Activated CD4-positive, alpha-beta T cell treated with anti-CD3 and anti-CD28 coated beads for 36 hours (primary cell): ENCODE measurements at regions not wholly inside any gene's neighbourhood (a gene's known extent, or its start where the extent isn't known, plus 50 kb on each side); places are given as distances from the start of the nearest gene placed in this dataset.

Experiments used
- ATAC-seq: fragments of 200-7000 bp; cut with Tn5 transposase; one replicate; pipeline ENCODE4 v1.10.0; 2021; ENCODE audit warnings: mild to moderate bottlenecking, moderate library complexity
- CTCF ChIA-PET: fragments of 350-600 bp; sonication (Branson Sonifier 250); formaldehyde crosslinking; loops from one replicate; lab custom pipeline; 2021; ENCODE audit warnings: antibody characterized with exemption; lab: Charles Lee
- POLR2A ChIA-PET: fragments of 350-600 bp; sonication (Branson Sonifier 250); formaldehyde crosslinking; loops from one replicate; lab custom pipeline; 2021; ENCODE audit warnings: antibody characterized with exemption, inconsistent platforms; lab: Charles Lee
- DNase-seq: peaks from one replicate; pipeline ENCODE4 v3.0.0-alpha.2; 2020
- H3K27ac Mint-ChIP-seq: one replicate; pipeline ENCODE4 v1.8.0; 2021; ENCODE audit warnings: mixed read lengths
- H3K27me3 Mint-ChIP-seq: one replicate; pipeline ENCODE4 v1.8.0; 2021; ENCODE audit warnings: mixed read lengths
- H3K36me3 Mint-ChIP-seq: one replicate; pipeline ENCODE4 v1.8.0; 2021; ENCODE audit warnings: low read depth, mixed read lengths
- H3K4me1 Mint-ChIP-seq: one replicate; pipeline ENCODE4 v1.8.0; 2021; ENCODE audit warnings: mixed read lengths
- H3K4me3 Mint-ChIP-seq: one replicate; pipeline ENCODE4 v1.8.0; 2021; ENCODE audit warnings: mild to moderate bottlenecking, moderate library complexity, mixed read lengths
- H3K9me3 Mint-ChIP-seq: one replicate; pipeline ENCODE4 v1.8.0; 2021; ENCODE audit warnings: low read depth, mixed read lengths
- intact Hi-C, 2 experiments: fragments of 100-400 bp; cut with DNase I in 1 of 2; cut with micrococcal nuclease in 1 of 2; formaldehyde crosslinking; loops; one replicate each; pipeline versions ENCODE4 v1.14.2 to v1.15.1; 2022 to 2024; cut with DNase I, micrococcal nuclease

- Mint-ChIP-seq H3K27ac (no peak overlapping the region), H3K4me3 (no peak overlapping the region), H3K4me1 (peaks cover 37% of the 10 kb centered on the region), H3K9me3 (peaks cover 12% of the 10 kb centered on the region), H3K27me3 (peaks cover 4% of the 10 kb centered on the region), H3K36me3 (peaks cover 4% of the 10 kb centered on the region)
- CTCF ChIA-PET, result interaction anchor here (0.7 to 3.4 kb wide), 5 partner anchors 12 to 266 kb away, joined by 3 to 22 read pairs (median 4); no protein-coding TSS in a partner anchor
- POLR2A ChIA-PET, result no interaction called here
- intact Hi-C loops, result no loop called here
- DNase-seq (no peak), ATAC-seq (no peak)
Measured at GRCh38 chr12:94032368-94032767, 116.0 kb upstream of the PLXNC1 start.

- CTCF ChIA-PET, result interaction anchor here (0.7 to 3.4 kb wide), 2 partner anchors 14 to 68 kb away, joined by 3 to 22 read pairs; no protein-coding TSS in a partner anchor
- Mint-ChIP-seq H3K9me3 (peaks cover 11% of the 10 kb centered on the region), H3K4me1 (peaks cover 37% of the 10 kb centered on the region), H3K27ac (peak overlapping the region; percentile 45), H3K27me3 (peaks cover 4% of the 10 kb centered on the region), H3K4me3 (no peak overlapping the region), H3K36me3 (peaks cover 4% of the 10 kb centered on the region)
- intact Hi-C loops, result no loop called here
- POLR2A ChIA-PET, result no interaction called here
- peak; percentile 66 for ATAC-seq
- DNase-seq, result no peak
Measured at GRCh38 chr12:94033101-94033500, 115.3 kb upstream of the PLXNC1 start.

GRCh38 chr12:94033784-94034183, 114.6 kb upstream of the PLXNC1 start:
- H3K9me3 Mint-ChIP-seq, result peaks cover 11% of the 10 kb centered on the region
- H3K4me1 Mint-ChIP-seq, result peaks cover 37% of the 10 kb centered on the region
- DNase-seq, result no peak
- POLR2A ChIA-PET, result no interaction called here
- intact Hi-C loops, result no loop called here
- H3K27me3 Mint-ChIP-seq, result peaks cover 4% of the 10 kb centered on the region
- H3K27ac Mint-ChIP-seq, result no peak overlapping the region
- CTCF ChIA-PET, result interaction anchor here (3.4 kb wide), 1 partner anchor 68 kb away, joined by 22 read pairs; no protein-coding TSS in a partner anchor
- ATAC-seq, result no peak
- H3K36me3 Mint-ChIP-seq, result peaks cover 4% of the 10 kb centered on the region
- H3K4me3 Mint-ChIP-seq, result no peak overlapping the region

GRCh38 chr12:94037444-94037843, 110.9 kb upstream of the PLXNC1 start:
- CTCF ChIA-PET, result interaction anchor here (1.0 to 1.2 kb wide), 2 partner anchors 9 to 46 kb away, joined by 3 to 4 read pairs; no protein-coding TSS in a partner anchor
- no peaks in the 10 kb centered on the region for H3K27me3 Mint-ChIP-seq
- POLR2A ChIA-PET, result no interaction called here

GRCh38 chr12:94038605-94039004, 109.8 kb upstream of the PLXNC1 start:
- no peak for DNase-seq
- no peak for ATAC-seq
- Mint-ChIP-seq H3K36me3 (peaks cover 2% of the 10 kb centered on the region), H3K27ac (no peak overlapping the region), H3K4me1 (peaks cover 4% of the 10 kb centered on the region), H3K9me3 (peaks cover 13% of the 10 kb centered on the region), H3K4me3 (no peak overlapping the region), H3K27me3 (no peaks in the 10 kb centered on the region)
- intact Hi-C loops, result no loop called here
- POLR2A ChIA-PET, result no interaction called here
- CTCF ChIA-PET, result interaction anchor here (0.7 to 1.2 kb wide), 2 partner anchors 8 to 63 kb away, joined by 3 to 4 read pairs; no protein-coding TSS in a partner anchor

More at GRCh38 chr12:94037444-94037843, 110.9 kb upstream of the PLXNC1 start:
- H3K9me3 Mint-ChIP-seq, result peaks cover 15% of the 10 kb centered on the region
- no peak overlapping the region for H3K27ac Mint-ChIP-seq
- intact Hi-C loops, result no loop called here
- DNase-seq (no peak), ATAC-seq (no peak)
- no peak overlapping the region for H3K4me3 Mint-ChIP-seq
- H3K4me1 Mint-ChIP-seq, result peaks cover 16% of the 10 kb centered on the region
- H3K36me3 Mint-ChIP-seq, result peaks cover 4% of the 10 kb centered on the region

- POLR2A ChIA-PET, result no interaction called here
- Mint-ChIP-seq H3K36me3 (peaks cover 2% of the 10 kb centered on the region), H3K27me3 (no peaks in the 10 kb centered on the region), H3K27ac (no peak overlapping the region), H3K4me1 (no peaks in the 10 kb centered on the region), H3K9me3 (peaks cover 13% of the 10 kb centered on the region), H3K4me3 (no peak overlapping the region)
- DNase-seq (no peak), ATAC-seq (no peak)
- CTCF ChIA-PET, result interaction anchor here (0.6 to 1.6 kb wide), 2 partner anchors 61 to 621 kb away, joined by 4 to 5 read pairs; no protein-coding TSS in a partner anchor
- intact Hi-C loops, result no loop called here
Measured at GRCh38 chr12:94039199-94039840, 109.1 kb upstream of the PLXNC1 start.

GRCh38 chr12:94039914-94040313, 108.5 kb upstream of the PLXNC1 start:
- intact Hi-C loops, result no loop called here
- H3K4me3 Mint-ChIP-seq, result no peak overlapping the region
- DNase-seq (no peak), ATAC-seq (no peak)
- POLR2A ChIA-PET, result no interaction called here
- no peaks in the 10 kb centered on the region for H3K36me3 Mint-ChIP-seq
- no peak overlapping the region for H3K27ac Mint-ChIP-seq
- CTCF ChIA-PET, result interaction anchor here (0.6 to 1.6 kb wide), 3 partner anchors 17 to 622 kb away, joined by 3 to 5 read pairs (median 4); no protein-coding TSS in a partner anchor
- H3K4me1 Mint-ChIP-seq, result no peaks in the 10 kb centered on the region
- no peaks in the 10 kb centered on the region for H3K27me3 Mint-ChIP-seq
- peaks cover 8% of the 10 kb centered on the region for H3K9me3 Mint-ChIP-seq

GRCh38 chr12:94041850-94042249, 106.5 kb upstream of the PLXNC1 start:
- peaks cover 3% of the 10 kb centered on the region for H3K4me1 Mint-ChIP-seq
- DNase-seq (no peak), ATAC-seq (no peak)
- intact Hi-C loops, result no loop called here
- H3K27ac Mint-ChIP-seq, result no peak overlapping the region
- H3K9me3 Mint-ChIP-seq, result peaks cover 6% of the 10 kb centered on the region
- H3K4me3 Mint-ChIP-seq, result no peak overlapping the region
- CTCF ChIA-PET, result no interaction called here
- H3K27me3 Mint-ChIP-seq, result no peaks in the 10 kb centered on the region
- no peaks in the 10 kb centered on the region for H3K36me3 Mint-ChIP-seq
- POLR2A ChIA-PET, result no interaction called here

- ATAC-seq (no peak), DNase-seq (no peak)
- H3K4me1 Mint-ChIP-seq, result peaks cover 5% of the 10 kb centered on the region
- no peaks in the 10 kb centered on the region for H3K27me3 Mint-ChIP-seq
- H3K27ac Mint-ChIP-seq, result no peak overlapping the region
- no peaks in the 10 kb centered on the region for H3K36me3 Mint-ChIP-seq
- intact Hi-C loops, result no loop called here
- H3K9me3 Mint-ChIP-seq, result peaks cover 6% of the 10 kb centered on the region
- POLR2A ChIA-PET, result no interaction called here
- CTCF ChIA-PET, result no interaction called here
- no peak overlapping the region for H3K4me3 Mint-ChIP-seq
Measured at GRCh38 chr12:94042321-94042720, 106.1 kb upstream of the PLXNC1 start.

GRCh38 chr12:94046626-94047410, 101.6 kb upstream of the PLXNC1 start:
- H3K27me3 Mint-ChIP-seq, result no peaks in the 10 kb centered on the region
- ChIA-PET POLR2A (no interaction called here), CTCF (interaction anchor here (0.7 to 1.4 kb wide), 3 partner anchors 9 to 28 kb away, joined by 3 to 4 read pairs (median 4); no protein-coding TSS in a partner anchor)
- H3K4me3 Mint-ChIP-seq, result no peak overlapping the region
- H3K27ac Mint-ChIP-seq, result no peak overlapping the region
- no peak for ATAC-seq
- intact Hi-C loops, result no loop called here
- peak; percentile 25 for DNase-seq
- no peaks in the 10 kb centered on the region for H3K9me3 Mint-ChIP-seq
- H3K36me3 Mint-ChIP-seq, result no peaks in the 10 kb centered on the region
- peaks cover 13% of the 10 kb centered on the region for H3K4me1 Mint-ChIP-seq

- H3K4me3 Mint-ChIP-seq, result no peak overlapping the region
- H3K27me3 Mint-ChIP-seq, result no peaks in the 10 kb centered on the region
- CTCF ChIA-PET, result interaction anchor here (0.9 to 1.4 kb wide), 2 partner anchors 15 to 54 kb away, joined by 3 read pairs; no protein-coding TSS in a partner anchor
- no peak for ATAC-seq
- POLR2A ChIA-PET, result no interaction called here
- no peak overlapping the region for H3K27ac Mint-ChIP-seq
- no peak for DNase-seq
- H3K9me3 Mint-ChIP-seq, result no peaks in the 10 kb centered on the region
- intact Hi-C loops, result no loop called here
- no peaks in the 10 kb centered on the region for H3K36me3 Mint-ChIP-seq
- H3K4me1 Mint-ChIP-seq, result peaks cover 13% of the 10 kb centered on the region
Measured at GRCh38 chr12:94047781-94048567, 100.4 kb upstream of the PLXNC1 start.
